K562 (cell line): ENCODE measurements at regions not wholly inside any gene's neighbourhood (a gene's known extent, or its start where the extent isn't known, plus 50 kb on each side); places are given as distances from the start of the nearest gene placed in this dataset.
A peak's percentile ranks its signal among the peaks of the same experiment; 100 is the strongest.

Source experiments
- ATAC-seq: fragments of 200-7000 bp; cut with Tn5 transposase; 3 replicates; pipeline ENCODE4 v1.9.1; 2020; ENCODE audit warnings: moderate library complexity
- BruUV-seq: library from RNA; stranded (reverse); fragments of 400-500 nt; replicated peaks from 2 replicates; lab custom pipeline; 2021; lab: Mats Ljungman, UMichigan
- CTCF ChIA-PET: fragments of 300-600 bp; formaldehyde crosslinking; extraction: SDS; loops from one replicate; lab custom pipeline; 2021; ENCODE audit warnings: low intra/inter-chr PET ratio; lab: Yijun Ruan, JAX
- POLR2A ChIA-PET: fragments of 300-600, 350-650 bp; sonication (Branson Sonifier 250); formaldehyde crosslinking; extraction: SDS; loops from one replicate; lab custom pipeline; 2021; ENCODE audit warnings: antibody characterized with exemption, inconsistent platforms; lab: Yijun Ruan, JAX
- DNase-seq, 4 experiments: peaks; one replicate each; pipeline versions ENCODE4 v3.0.0 to v3.0.0-alpha.2; 2011 to 2018; ENCODE audit warnings: low spot score in 3 of 4, mixed read lengths in 3 of 4; ENCODE audit errors: extremely low read depth in 1 of 4
- FAIRE-seq: peaks from 2 replicates; lab custom pipeline; 2011; peaks lifted over from hg19 to GRCh38; lab: Jason Lieb, UNC
- H2AFZ ChIP-seq: 2 replicates; pipeline ENCODE4 v1.6.0; 2011; ENCODE audit warnings: low read depth, low read length, control low read depth, inconsistent platforms
- H3K27ac ChIP-seq: fragments of 200-600 bp; 3 replicates; pipeline ENCODE4 v1.8.0; 2011; ENCODE audit warnings: low read depth, mild to moderate bottlenecking, control low read depth, inconsistent platforms, low read length, moderate library complexity, mixed read lengths; ENCODE audit errors: extremely low read depth
- H3K27me3 ChIP-seq, 2 experiments: fragments of 300-600 bp in 1 of 2; 2 replicates in 1 of 2; 3 replicates in 1 of 2; pipeline versions ENCODE4 v1.6.0 to v1.8.0; 2011; ENCODE audit warnings: inconsistent platforms in 2 of 2, low read length in 2 of 2, mild to moderate bottlenecking in 1 of 2, mixed read lengths in 1 of 2, moderate library complexity in 1 of 2; ENCODE audit not compliant: control insufficient read depth in 2 of 2, insufficient read depth in 2 of 2
- H3K36me3 ChIP-seq: fragments of 300-600 bp; 3 replicates; pipeline ENCODE4 v1.8.0; 2011; ENCODE audit warnings: mild to moderate bottlenecking, low read length, inconsistent platforms; ENCODE audit not compliant: control insufficient read depth, insufficient read depth
- H3K4me1 ChIP-seq, 2 experiments: fragments of 200-600 bp in 1 of 2; replicated peaks in 1 of 2; 2 replicates in 1 of 2; 3 replicates in 1 of 2; pipeline versions ENCODE4 v1.5.1 to v1.8.0; 2011; ENCODE audit warnings: inconsistent platforms in 2 of 2, low read length in 2 of 2, mild to moderate bottlenecking in 1 of 2, mixed read lengths in 1 of 2, moderate library complexity in 1 of 2; ENCODE audit not compliant: control insufficient read depth in 2 of 2, insufficient read depth in 2 of 2
- H3K4me2 ChIP-seq: 2 replicates; pipeline ENCODE4 v1.6.1; 2011; ENCODE audit warnings: low read length, control low read depth, inconsistent platforms, mixed read lengths; ENCODE audit not compliant: insufficient read depth
- H3K4me3 ChIP-seq: fragments of 200-600 bp; sonication (generic), shearing (Covaris generic); 2 replicates; pipeline ENCODE4 v1.5.1; 2016; ENCODE audit warnings: control low read depth, inconsistent platforms
- H3K79me2 ChIP-seq: fragments of 200-600 bp; 3 replicates; pipeline ENCODE4 v1.8.0; 2011; ENCODE audit warnings: low read length, inconsistent platforms; ENCODE audit not compliant: control insufficient read depth, insufficient read depth
- H3K9ac ChIP-seq, 2 experiments: 2 replicates each; pipeline versions ENCODE4 v1.6.0 to v1.6.1; 2011; ENCODE audit warnings: low read depth in 2 of 2, low read length in 2 of 2, control low read depth in 1 of 2, inconsistent platforms in 1 of 2, mild to moderate bottlenecking in 1 of 2, mixed read lengths in 1 of 2; ENCODE audit not compliant: insufficient read depth in 1 of 2
- H3K9me1 ChIP-seq: one replicate; pipeline ENCODE4 v1.6.0; 2011; ENCODE audit warnings: inconsistent platforms, mild to moderate bottlenecking, low read length, moderate library complexity; ENCODE audit not compliant: control insufficient read depth, insufficient read depth
- H3K9me3 ChIP-seq: replicated peaks from 2 replicates; pipeline ENCODE4 v1.5.1; 2011; ENCODE audit warnings: low read depth, low read length, inconsistent platforms; ENCODE audit not compliant: control insufficient read depth, insufficient read depth
- H4K20me1 ChIP-seq: replicated peaks from 2 replicates; pipeline ENCODE4 v1.6.1; 2011; ENCODE audit warnings: low read length, inconsistent platforms, mixed read lengths; ENCODE audit not compliant: control insufficient read depth, insufficient read depth
- PHB2 ChIP-seq: fragments of 450-650 bp; IDR thresholded peaks from 2 replicates; pipeline ENCODE4 v1.6.1; 2017; ENCODE audit warnings: low read depth
- TAF15 ChIP-seq: fragments of 200-400 bp; formaldehyde crosslinking; IDR thresholded peaks from 2 replicates; pipeline ENCODE4 v1.6.1; 2017; ENCODE audit warnings: mild to moderate bottlenecking, low read depth, low read length, moderate library complexity
- WGBS: fragments of 100-300 bp; shearing (Covaris generic); methylation state at CpG from one replicate; pipeline ENCODE4 v1.1.6; 2016; ENCODE audit warnings: low coverage, mixed read lengths; ENCODE audit not compliant: insufficient coverage; ENCODE audit errors: missing lambda C conversion rate; 5-methylcytosine and 5-hydroxymethylcytosine counted together
- in situ Hi-C: fragments of 300-500 bp; cut with MboI; formaldehyde crosslinking; loops from 4 replicates; pipeline ENCODE4 v1.15.0; 2018; ENCODE audit warnings: inconsistent platforms, mixed read lengths
- intact Hi-C: fragments of 100-400 bp; cut with micrococcal nuclease; formaldehyde crosslinking; loops from 2 replicates; pipeline ENCODE4 v1.14.2; 2022
- TF ChIP-seq, protein P1 (sequence below), 3 experiments: IDR thresholded peaks in 2 of 3; conservative IDR thresholded peaks in 1 of 3; 2 replicates each; pipeline ENCODE4 v1.5.1; 2011 to 2012; ENCODE audit warnings: low read length in 3 of 3, mild to moderate bottlenecking in 3 of 3, control low read depth in 2 of 3, improper control_type of control experiment in 1 of 3, inconsistent platforms in 1 of 3, low read depth in 1 of 3, mixed read lengths in 1 of 3, moderate library complexity in 1 of 3; ENCODE audit not compliant: insufficient read depth in 2 of 3

DNA sequence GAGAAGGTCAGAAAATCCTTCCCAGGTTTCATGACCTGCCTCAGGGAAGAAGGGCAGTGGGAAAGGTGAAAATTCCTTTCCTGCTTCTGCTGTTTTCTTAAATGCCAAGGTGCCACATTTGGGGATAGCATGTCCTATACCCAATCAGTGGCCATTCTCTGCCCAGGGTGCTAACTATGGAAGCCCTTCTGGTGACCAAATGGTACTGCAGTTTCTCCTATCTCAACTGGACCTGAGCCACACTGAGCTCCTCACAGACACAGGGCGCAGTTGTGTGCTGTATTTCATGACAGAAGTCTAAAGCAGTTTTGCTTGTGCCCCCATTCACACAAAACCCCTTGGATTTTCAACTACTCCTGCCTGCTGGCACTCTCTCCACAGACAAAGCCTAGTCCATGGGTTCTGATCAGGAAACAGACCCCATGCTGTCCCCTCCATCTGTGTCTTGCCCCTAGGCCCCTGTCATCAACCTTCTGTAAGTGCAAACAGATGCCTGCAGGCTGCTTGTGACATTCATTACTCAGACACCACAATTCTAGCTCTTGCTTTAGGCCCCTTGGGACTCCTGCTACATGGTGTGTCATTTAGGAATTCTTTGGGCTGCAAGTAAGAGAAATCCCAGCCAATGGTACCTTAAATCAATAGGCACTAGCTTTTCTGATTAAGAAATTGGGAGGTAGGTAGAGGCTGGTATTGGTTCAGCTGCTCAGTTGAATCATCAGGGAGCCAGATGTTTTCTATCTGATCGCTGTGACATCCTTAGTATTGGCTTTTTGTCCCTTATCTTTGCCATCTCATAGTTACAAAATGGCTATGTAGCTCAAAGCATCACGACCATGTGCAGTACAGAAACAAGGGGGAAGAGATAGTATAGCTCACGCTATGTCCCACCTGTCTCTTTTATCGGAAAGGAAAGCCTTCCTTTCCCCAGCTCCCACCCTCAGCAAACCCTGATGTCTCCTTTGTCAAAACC, 147.8 kb downstream of the CD83 start:
- POLR2A ChIA-PET: interaction anchor here (1.4 kb wide), 1 partner anchor 15 kb away, joined by 3 read pairs; no protein-coding TSS in a partner anchor
- H4K20me1 ChIP-seq: no peaks in the 10 kb centered on the region
- DNase-seq (no peak), ATAC-seq (peak; percentile 49; the same call in 1 of the 3 replicates), FAIRE-seq (peak; percentile 66)
- no peak overlapping the region for H3K9ac ChIP-seq
- H3K36me3 ChIP-seq: no peaks in the 10 kb centered on the region
- TF ChIP-seq TAF15: no peak
- TF ChIP-seq PHB2: no peak
- TF ChIP-seq, protein P1, sequence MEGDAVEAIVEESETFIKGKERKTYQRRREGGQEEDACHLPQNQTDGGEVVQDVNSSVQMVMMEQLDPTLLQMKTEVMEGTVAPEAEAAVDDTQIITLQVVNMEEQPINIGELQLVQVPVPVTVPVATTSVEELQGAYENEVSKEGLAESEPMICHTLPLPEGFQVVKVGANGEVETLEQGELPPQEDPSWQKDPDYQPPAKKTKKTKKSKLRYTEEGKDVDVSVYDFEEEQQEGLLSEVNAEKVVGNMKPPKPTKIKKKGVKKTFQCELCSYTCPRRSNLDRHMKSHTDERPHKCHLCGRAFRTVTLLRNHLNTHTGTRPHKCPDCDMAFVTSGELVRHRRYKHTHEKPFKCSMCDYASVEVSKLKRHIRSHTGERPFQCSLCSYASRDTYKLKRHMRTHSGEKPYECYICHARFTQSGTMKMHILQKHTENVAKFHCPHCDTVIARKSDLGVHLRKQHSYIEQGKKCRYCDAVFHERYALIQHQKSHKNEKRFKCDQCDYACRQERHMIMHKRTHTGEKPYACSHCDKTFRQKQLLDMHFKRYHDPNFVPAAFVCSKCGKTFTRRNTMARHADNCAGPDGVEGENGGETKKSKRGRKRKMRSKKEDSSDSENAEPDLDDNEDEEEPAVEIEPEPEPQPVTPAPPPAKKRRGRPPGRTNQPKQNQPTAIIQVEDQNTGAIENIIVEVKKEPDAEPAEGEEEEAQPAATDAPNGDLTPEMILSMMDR (IDR thresholded peaks at IDR 0.05 in 2 of 3, conservative IDR thresholded peaks at IDR 0.05 in 1 of 3; ENCODE audit: insufficient read depth in 2 of 3, low read depth in 1 of 3, low read length in 3 of 3): peak in 1 of 3 experiments; percentile 23; a peak in 1 of 6 replicates
- no peak overlapping the region for H3K27ac ChIP-seq
- H3K9me3 ChIP-seq: no peaks in the 10 kb centered on the region; the same call in 1 of the 2 replicates
- no peak overlapping the region for H3K4me3 ChIP-seq
- H3K4me2 ChIP-seq: no peak overlapping the region
- intact Hi-C loops: no loop called here
- H2AFZ ChIP-seq: no peak overlapping the region
- H3K79me2 ChIP-seq: no peaks in the 10 kb centered on the region
- H3K27me3 ChIP-seq: peaks cover 0 to 5% of the 10 kb centered on the region in 2 experiments; a peak in 2 of 5 replicates
- WGBS: 46% methylated on average over 5 of the region's 5 CpGs
- CTCF ChIA-PET: no interaction called here
- in situ Hi-C loops: no loop called here
- BruUV-seq: no TSS peak
- H3K9me1 ChIP-seq: no peaks in the 10 kb centered on the region
- peaks cover 0 to 4% of the 10 kb centered on the region in 2 experiments; a peak in 4 of 5 replicates for H3K4me1 ChIP-seq
